PC-9 (cell line): ENCODE measurements at regions not wholly inside any gene's neighbourhood (a gene's known extent, or its start where the extent isn't known, plus 50 kb on each side); places are given as distances from the start of the nearest gene placed in this dataset.

Experiments used
- CTCF ChIP-seq: fragments of 200-600 bp; sonication (generic); conservative IDR thresholded peaks from 2 replicates; pipeline ENCODE4 v1.6.1; 2017; ENCODE audit warnings: mixed run types, antibody characterized with exemption, mild to moderate bottlenecking, moderate library complexity
- EZH2 ChIP-seq: fragments of 200-600 bp; sonication (generic); IDR thresholded peaks from 2 replicates; pipeline ENCODE4 v1.8.0; 2017; ENCODE audit warnings: antibody characterized with exemption, low read depth

- no peak for TF ChIP-seq CTCF
- TF ChIP-seq EZH2, result no peak
These were observed 173.0 kb downstream of the C16orf95 start for GRCh38 chr16:87144232-87144631.
